OCI-M1 (cell line): ENCODE measurements at regions not wholly inside any gene's neighbourhood (a gene's known extent, or its start where the extent isn't known, plus 50 kb on each side); places are given as distances from the start of the nearest gene placed in this dataset.

ENCODE experiments used
- DNase-seq: peaks from one replicate; lab custom pipeline; 2025; lab: John Stamatoyannopoulos, UW

DNA sequence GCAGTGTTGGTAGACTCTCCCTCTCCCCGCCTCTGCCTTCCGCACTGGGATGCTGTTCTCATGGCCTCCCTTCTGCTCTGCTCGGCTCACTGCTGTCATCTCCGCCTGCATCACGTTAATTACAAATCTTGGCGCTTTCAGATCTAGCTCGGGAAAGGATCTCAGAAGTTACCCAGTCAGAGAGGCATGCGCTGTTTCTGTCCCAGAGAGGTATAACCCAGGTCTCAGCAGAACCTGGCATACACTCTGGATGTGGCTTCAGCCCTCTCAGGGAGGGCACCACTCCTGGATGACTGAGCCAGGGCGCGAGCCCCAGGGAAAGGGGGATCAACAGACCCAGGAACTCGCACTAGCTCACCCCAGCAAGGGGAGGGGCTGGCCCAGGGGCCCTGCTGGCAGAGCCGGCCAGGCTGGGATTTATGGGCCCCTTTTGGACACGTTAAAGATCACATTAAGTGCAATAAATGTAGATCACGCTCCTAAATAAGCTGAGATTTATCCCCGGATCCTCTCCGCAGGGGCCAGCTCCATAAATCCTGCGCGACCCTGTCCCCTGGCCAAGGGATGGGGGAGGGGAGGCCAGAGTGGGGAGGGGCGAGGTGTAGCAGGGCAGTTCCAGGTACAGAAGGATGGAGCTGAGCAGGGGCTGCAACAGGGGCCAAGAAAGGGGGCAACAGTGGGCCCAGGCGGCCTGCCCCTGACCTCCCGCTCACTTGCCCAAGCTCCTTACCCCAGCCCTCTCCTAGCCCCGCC is 101.3 kb upstream of the ZBTB40 start:
- no peak for DNase-seq

DNA sequence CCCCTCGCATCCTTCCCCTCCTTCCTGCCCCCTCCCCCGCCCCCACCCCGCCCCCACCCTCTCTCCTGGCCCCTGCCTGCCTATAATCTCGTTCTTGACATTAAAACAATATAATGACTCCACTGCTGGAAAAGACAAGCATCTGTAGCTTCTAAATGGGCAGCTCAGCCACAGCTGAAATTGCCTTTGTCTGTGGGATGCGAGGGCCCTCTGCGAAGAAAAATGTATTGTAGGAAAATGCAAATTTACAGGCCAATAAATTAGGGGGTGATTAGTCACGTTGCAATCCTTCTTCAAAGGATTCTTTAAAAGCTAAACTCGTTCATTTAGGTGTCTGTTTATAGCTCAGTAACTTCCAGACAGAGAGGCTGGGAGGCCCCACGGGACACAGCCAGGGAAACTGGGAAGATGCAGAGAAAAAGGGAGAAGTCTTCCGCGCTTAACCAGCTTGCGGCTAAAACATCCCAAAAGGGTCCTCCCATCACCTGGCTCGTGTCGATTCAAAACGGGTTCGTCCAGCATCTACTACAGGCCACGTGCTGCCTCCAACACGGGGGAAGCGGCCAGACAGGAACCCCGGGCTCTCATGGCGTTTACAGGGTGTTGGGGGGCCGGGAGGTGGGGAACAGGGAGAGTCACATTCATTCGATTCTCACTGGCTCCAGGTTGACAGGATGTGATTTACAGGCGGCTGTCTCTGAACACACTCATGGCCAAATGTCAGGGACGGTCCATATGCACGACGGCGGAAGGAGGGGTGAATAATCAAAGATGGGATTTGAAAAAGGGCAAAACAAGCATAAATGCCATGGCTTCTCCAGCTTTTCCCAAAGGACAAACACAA is 100.5 kb upstream of the ZBTB40 start:
- DNase-seq = no peak

GRCh38 chr1:22351768-22352080 is 99.9 kb upstream of the ZBTB40 start:
- no peak for DNase-seq

DNA sequence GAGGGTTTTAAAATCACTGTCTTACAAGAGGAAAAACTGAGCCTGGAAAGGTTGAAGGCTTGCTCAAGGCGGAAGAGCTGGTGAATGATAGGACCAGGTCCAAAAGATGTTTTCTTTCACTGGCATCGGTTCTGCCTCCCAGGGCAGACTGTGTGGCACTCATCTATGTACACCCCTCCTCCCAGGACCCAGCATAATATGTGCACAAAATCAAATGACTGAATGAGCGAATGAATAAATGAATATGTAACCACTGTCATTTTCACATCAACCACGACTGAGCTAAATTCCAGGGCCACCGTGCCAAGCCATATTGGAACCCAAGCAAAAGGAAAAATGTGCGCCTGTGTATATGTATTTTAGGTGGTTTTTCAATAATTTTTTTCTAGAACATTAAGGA is 99.3 kb upstream of the ZBTB40 start:
- no peak for DNase-seq

GRCh38 chr1:22352896-22353295 is 98.8 kb upstream of the ZBTB40 start:
- DNase-seq = no peak

DNA sequence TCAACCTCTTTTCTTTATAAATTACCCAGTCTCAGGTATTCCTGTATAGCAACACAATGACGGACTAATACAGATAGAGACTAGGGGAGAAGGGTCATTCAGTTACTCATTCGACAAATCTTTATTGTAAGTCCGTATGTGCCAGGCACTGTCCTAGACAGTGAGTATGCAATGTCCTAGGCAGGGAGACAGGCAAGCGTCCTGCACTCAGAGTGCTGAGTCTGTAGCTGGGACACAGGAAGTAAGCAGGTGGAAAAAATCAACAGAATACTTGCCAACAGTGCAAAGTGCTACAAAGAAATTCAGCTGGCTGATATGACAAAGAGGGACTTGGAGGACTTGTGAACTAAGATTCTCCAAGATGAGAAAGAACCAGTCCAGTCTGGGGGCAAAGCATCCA is 92.2 kb upstream of the ZBTB40 start:
- DNase-seq = no peak

GRCh38 chr1:22362626-22363402 is 88.8 kb upstream of the ZBTB40 start:
- no peak for DNase-seq

- DNase-seq = no peak
Measured at GRCh38 chr1:22363403-22364325, 88.0 kb upstream of the ZBTB40 start.

DNA sequence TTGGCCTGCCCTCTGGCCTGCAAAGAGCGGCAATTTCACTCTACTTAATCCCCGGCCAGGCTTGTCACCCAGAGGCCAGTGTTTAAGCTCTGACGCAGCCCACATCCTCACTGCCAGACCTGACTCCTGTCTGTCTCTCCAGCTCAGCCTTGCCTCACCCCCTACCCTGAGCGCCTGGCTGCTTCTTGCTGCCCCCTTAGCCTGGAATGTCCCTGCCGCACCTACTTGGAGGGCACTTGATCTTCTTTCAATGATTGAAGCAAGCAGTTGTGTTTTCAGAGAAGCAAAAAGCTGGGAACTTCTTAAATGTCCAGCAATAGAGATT is 87.4 kb upstream of the ZBTB40 start:
- no peak for DNase-seq

- DNase-seq = no peak
Measured at GRCh38 chr1:22364764-22365163, 86.9 kb upstream of the ZBTB40 start.

DNA sequence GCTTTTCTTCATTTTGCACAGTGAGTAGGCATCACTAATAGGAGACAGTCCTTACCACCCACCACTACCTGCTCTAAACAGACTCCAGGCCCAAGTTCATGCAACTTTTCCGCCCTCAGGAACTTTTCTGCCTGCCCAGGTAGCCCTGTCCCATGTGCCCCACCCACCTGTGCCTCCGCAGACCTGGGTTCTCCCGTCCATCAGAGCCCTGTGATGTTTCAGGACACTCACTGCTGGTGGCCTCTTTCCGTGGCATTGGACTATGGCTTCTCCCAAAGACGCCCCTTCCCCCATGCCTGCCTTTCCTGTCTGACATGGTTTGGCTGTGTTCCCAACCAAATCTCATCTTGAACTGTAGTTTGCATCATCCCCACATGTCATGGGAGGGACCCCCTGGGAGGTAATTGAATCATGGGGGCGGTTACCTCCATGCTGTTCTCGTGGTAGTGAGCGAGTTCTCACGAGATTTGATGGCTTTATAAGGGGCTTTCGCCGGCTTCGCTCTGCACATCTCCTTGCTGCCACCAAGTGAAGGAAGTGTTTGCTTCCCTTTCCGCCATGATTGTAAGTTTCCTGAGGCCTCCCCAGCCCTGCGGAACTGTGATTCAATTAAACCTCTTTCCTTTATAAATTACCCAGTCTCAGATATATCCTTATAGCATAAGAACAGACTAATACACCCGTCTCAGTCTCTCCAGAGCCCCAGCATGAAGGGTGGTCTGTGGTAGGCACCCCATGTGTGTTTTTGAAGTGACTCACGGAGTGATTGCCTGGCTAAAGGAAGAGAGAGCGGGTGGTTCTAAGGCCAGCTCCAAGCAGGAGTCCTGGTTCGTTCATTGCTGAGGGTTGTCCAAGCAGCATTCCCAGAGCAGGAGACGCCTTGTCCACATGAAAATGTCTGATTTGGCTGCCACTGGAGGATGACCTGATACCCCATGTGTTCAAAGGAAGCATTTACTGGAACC is 86.0 kb upstream of the ZBTB40 start:
- no peak for DNase-seq

- DNase-seq = no peak
Measured at GRCh38 chr1:22366346-22366745, 85.3 kb upstream of the ZBTB40 start.

DNA sequence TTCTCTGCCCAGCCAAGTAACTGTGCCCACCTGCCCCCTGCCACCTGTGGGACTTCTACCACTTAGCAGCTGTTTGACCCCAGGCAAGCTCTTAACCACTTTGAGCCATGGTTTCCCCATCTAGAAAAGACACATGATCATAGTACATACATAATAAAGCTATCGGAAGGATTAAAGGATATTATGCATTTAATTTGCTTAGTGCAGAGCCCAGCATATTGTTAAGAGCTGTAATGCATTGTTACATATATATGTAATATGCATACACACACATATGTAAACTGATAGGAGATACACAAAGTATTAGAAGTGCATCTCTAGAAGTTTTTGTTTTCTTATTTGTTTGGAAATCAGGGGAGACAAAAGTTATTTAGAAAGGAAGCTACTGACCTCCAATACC is 83.5 kb upstream of the ZBTB40 start:
- no peak for DNase-seq

DNA sequence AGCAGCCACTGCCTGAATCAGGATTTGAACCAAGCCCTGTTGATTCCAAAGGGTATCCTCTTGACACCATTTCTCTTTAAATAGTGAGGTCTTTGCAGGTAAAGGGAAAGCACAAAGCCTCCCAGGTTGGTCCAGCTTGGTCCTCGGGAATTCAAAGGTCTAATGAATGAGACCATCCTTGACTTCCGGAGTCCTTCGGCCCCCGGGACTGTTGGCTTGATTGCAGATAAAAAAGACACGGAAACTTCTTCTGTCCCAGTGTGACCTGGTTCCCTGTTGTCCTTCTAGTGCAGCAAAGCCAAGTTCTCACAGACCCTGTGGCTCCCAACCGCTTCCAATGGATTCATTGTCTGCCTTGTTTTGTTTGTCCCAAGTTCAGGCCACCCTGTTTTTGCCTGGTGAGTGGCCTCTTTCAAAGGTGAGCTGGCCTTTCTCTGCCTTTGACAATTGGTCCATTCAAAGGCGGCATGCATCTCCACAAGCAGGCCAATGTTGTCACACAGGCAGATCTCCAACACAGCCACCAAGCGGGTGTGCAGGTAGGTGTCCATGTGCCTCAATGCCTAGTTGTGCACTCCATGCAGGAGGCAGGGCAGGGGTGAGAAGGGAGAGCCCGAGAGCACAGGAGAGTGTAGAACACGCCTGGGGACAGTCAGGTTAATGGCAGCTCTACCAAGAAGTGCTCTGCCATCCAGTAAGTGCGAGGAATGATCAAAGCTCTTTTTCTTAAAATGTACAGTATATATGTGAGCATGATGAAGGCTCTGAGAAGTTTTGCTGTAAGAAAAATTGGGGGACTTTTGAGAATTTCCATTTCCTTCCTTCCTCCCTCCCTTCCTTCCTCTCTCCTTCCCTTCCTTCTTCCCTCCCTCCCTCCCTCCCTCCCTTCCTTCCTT is 82.1 kb upstream of the ZBTB40 start:
- no peak for DNase-seq

GRCh38 chr1:22370190-22370498 is 81.5 kb upstream of the ZBTB40 start:
- DNase-seq = no peak

- no peak for DNase-seq
Measured at GRCh38 chr1:22371408-22371807, 80.2 kb upstream of the ZBTB40 start.

DNA sequence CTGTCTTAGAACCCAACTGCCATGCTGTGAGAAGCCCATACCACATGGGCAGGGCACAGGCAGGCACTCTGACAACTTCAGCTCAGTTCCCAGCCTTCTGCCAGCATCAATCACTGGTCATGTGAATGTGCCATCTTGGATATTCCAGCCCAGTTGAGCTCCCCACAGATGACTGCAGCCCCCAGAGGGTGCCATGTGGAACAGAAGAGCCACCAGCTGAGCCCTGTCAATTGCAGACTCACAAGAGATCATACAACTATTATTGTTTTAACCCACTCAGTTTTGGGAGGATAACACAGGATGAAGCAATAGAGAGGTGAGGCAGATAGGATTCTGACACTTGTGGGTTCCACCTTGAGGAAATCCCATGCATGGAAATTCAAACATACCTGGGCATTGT is 78.4 kb upstream of the ZBTB40 start:
- no peak for DNase-seq

DNA sequence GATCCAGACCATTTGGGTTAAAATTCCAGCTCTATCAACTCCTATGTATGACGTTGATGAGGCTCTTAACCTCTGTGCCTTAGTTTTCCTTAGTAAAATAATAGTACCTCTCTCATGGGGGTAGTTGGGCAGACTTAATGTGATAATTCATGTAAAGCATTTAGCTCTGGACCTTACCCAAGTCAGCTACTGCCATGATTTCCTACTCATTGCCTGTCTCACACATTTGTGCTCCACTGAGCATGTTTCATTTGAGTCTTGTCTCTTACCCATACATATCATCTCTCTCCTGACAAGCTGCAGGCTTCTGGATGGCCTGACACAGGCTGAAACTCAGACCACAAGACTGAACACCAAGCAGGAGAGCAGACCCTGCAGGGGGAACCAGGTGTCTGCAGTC is 77.7 kb upstream of the ZBTB40 start:
- DNase-seq = no peak

- DNase-seq = no peak
Measured at GRCh38 chr1:22375601-22376000, 76.0 kb upstream of the ZBTB40 start.

GRCh38 chr1:22376001-22376400 is 75.7 kb upstream of the ZBTB40 start:
- DNase-seq = no peak
